BJ (cell line): ENCODE measurements at regions not wholly inside any gene's neighbourhood (a gene's known extent, or its start where the extent isn't known, plus 50 kb on each side); places are given as distances from the start of the nearest gene placed in this dataset.

Source experiments
- CTCF ChIA-PET: fragments of 350-600 bp; formaldehyde crosslinking; extraction: SDS; loops from one replicate; lab custom pipeline; 2021; ENCODE audit warnings: antibody characterized with exemption, inconsistent platforms; lab: Yijun Ruan, JAX
- POLR2A ChIA-PET: fragments of 300-600 bp; sonication (Branson Sonifier 250); formaldehyde crosslinking; extraction: SDS; loops from one replicate; lab custom pipeline; 2021; ENCODE audit warnings: antibody characterized with exemption; lab: Charles Lee
- DNase-seq: peaks from one replicate; pipeline ENCODE4 v3.0.0-alpha.2; 2011; ENCODE audit warnings: low read depth
- H3K27me3 ChIP-seq: 2 replicates; pipeline ENCODE4 v1.6.0; 2011; ENCODE audit warnings: low read length; ENCODE audit not compliant: control insufficient read depth, insufficient read depth
- H3K36me3 ChIP-seq: 2 replicates; pipeline ENCODE4 v1.5.1; 2011; ENCODE audit warnings: low read length; ENCODE audit not compliant: control insufficient read depth, insufficient read depth
- H3K4me3 ChIP-seq: 2 replicates; pipeline ENCODE4 v1.5.1; 2011; ENCODE audit warnings: low read depth, mild to moderate bottlenecking, control low read depth, low read length
- TF ChIP-seq, protein P1 (sequence below): IDR thresholded peaks from 2 replicates; pipeline ENCODE4 v1.5.1; 2011; ENCODE audit warnings: low read depth, mild to moderate bottlenecking, control low read depth, inconsistent platforms, low read length, moderate library complexity; ENCODE audit not compliant: insufficient read depth

DNA sequence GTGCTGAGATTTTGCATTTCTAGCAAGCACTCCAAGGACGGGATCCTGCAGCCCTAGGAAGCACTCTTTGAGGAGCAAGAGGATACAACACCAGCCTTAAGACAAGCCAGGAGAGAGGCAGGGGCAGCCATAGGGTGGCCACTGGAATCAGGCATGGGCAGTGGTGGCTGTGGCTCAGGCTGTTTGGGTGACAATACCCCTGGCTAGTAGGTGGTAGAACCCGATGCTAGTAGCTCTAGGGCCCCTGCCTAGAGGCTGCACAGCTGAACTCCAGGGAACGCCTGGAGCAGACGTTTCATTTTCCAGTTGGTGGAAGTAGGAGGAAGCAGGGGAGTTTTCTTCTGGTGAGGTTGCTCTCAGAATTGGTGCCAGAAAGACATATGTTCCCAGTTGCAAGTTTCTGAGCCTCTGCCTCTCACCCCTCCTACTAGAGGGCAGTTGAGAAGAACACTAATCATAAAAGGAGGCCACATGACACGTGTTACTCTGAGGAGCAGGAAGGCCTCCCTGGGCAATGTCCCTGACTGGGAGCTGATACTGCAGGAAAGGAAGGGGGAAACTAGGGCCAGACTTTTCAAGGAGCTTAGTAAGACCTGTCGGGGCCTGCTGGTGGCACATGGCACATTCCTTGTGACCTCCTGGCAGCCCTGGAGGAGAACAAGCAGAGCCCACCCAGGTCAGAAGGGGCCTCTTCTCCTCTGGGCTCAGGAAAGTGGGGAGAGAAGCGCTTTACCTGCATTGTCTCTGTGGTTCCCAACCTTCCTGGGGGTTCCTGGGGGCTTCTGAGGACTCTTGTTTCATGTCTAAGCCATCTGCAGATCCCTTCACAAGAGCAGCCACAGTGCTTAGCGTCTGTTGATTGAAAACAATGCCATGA, 56.6 kb upstream of the DRD2 start:
- ChIA-PET CTCF (interaction anchor here (0.8 to 6.3 kb wide), 12 partner anchors 8 to 242 kb away, joined by 3 to 42 read pairs (median 6); partner anchors contain the start of genes TTC12 and ZW10), POLR2A (no interaction called here)
- Histone ChIP-seq H3K36me3 (no peaks in the 10 kb centered on the region), H3K27me3 (peaks cover 5% of the 10 kb centered on the region), H3K4me3 (no peak overlapping the region)
- TF ChIP-seq, protein P1, sequence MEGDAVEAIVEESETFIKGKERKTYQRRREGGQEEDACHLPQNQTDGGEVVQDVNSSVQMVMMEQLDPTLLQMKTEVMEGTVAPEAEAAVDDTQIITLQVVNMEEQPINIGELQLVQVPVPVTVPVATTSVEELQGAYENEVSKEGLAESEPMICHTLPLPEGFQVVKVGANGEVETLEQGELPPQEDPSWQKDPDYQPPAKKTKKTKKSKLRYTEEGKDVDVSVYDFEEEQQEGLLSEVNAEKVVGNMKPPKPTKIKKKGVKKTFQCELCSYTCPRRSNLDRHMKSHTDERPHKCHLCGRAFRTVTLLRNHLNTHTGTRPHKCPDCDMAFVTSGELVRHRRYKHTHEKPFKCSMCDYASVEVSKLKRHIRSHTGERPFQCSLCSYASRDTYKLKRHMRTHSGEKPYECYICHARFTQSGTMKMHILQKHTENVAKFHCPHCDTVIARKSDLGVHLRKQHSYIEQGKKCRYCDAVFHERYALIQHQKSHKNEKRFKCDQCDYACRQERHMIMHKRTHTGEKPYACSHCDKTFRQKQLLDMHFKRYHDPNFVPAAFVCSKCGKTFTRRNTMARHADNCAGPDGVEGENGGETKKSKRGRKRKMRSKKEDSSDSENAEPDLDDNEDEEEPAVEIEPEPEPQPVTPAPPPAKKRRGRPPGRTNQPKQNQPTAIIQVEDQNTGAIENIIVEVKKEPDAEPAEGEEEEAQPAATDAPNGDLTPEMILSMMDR, result no peak
- no peak for DNase-seq

DNA sequence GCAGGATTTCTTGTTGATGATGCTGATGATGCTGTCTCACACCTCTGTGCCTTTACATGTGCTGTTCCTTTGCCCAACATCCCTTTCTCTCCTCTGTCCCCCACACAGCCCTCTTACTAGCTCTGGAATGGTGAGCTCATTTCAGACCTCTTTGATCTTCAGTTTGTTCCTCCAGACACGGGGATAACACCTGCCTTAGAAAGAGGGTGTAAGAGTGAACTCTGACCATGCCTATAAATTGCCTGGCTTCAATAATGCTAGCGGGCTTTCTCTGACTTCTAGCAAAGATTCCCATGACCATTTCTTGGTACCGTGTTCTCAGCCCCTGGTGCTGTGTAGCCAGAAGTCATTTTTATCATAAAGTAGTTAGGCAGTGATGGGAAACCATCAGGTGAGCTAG, 55.9 kb upstream of the DRD2 start:
- Histone ChIP-seq H3K27me3 (peaks cover 5% of the 10 kb centered on the region), H3K36me3 (no peaks in the 10 kb centered on the region), H3K4me3 (no peak overlapping the region)
- DNase-seq, result no peak
- TF ChIP-seq, protein P1, result no peak
- ChIA-PET CTCF (interaction anchor here (1.6 to 6.3 kb wide), 5 partner anchors 9 to 241 kb away, joined by 5 to 42 read pairs (median 20); partner anchors contain the start of gene TTC12), POLR2A (no interaction called here)

DNA sequence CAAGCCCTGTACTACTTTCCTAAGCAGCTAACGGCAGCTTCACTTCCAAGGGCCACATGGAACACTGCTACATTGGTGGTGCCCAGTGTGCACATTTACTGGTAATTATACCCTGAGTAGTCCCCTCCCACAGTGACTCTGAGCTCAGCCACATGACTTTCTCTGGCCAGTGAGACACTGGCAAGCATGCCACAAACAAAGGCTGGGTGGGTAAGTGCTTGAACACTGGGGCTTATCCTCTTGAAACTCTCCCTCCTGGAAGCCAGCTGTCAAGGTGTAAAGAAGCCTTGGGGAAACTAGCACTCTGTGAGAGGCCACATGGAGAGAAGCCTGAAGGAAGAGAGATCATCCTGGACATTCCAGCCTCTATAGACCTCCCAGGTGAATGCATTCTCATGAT, 54.4 kb upstream of the DRD2 start:
- DNase-seq, result no peak
- ChIA-PET POLR2A (no interaction called here), CTCF (interaction anchor here (1.5 to 6.3 kb wide), 3 partner anchors 10 to 202 kb away, joined by 5 to 31 read pairs (median 8); no protein-coding TSS in a partner anchor)
- Histone ChIP-seq H3K36me3 (no peaks in the 10 kb centered on the region), H3K4me3 (no peak overlapping the region), H3K27me3 (peaks cover 5% of the 10 kb centered on the region)
- TF ChIP-seq, protein P1, result no peak

DNA sequence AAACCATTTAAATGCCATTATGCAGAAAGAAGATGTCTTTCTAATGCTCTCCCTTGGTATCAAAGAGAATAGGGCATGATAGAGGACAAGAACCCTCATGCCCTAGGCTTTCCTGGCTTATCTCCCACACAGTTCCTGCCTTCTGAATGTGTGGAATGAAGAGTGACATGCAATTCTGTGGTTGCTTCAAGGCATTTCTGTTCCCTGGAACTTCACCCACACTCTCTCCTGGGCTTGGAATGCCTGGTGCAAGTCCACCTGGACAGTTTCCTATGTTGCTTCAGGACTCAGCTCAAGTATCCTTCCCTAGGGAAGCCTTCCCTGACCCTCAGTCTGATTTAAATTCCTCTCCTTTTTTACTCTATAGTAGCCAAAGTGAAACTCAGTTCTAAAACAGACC, 53.8 kb upstream of the DRD2 start:
- Histone ChIP-seq H3K36me3 (no peaks in the 10 kb centered on the region), H3K4me3 (no peak overlapping the region), H3K27me3 (peaks cover 5% of the 10 kb centered on the region)
- TF ChIP-seq, protein P1, result no peak
- POLR2A ChIA-PET, result no interaction called here
- no peak for DNase-seq
- CTCF ChIA-PET, result interaction anchor here (0.7 to 1.5 kb wide), 4 partner anchors 12 to 225 kb away, joined by 3 to 5 read pairs (median 3); no protein-coding TSS in a partner anchor

DNA sequence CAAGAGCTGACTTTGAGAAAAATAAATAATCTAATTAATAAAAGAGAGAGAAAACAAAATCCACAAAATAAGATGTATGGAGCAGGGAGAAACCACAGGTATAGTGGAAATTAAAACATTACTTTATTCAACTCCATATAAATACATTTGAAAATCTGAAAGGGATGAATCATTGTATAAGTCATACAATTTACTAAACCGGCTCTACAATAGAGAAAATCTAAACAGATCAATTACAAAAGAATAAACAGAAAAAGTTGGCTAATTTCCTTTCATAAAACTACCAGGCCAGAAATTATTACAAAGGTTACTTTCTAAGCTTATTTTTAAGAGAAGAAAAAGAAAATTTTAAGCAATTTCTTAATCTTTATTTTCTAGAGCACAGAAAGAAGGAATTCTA, 51.3 kb upstream of the DRD2 start:
- DNase-seq, result no peak
- Histone ChIP-seq H3K27me3 (peaks cover 6% of the 10 kb centered on the region), H3K36me3 (no peaks in the 10 kb centered on the region), H3K4me3 (no peak overlapping the region)
- POLR2A ChIA-PET, result no interaction called here
- CTCF ChIA-PET, result interaction anchor here (2.3 kb wide), 1 partner anchor 222 kb away, joined by 6 read pairs; no protein-coding TSS in a partner anchor
- TF ChIP-seq, protein P1, result no peak
